ENCODE measurements at regions not wholly inside any gene's neighbourhood (a gene's known extent, or its start where the extent isn't known, plus 50 kb on each side); places are given as distances from the start of the nearest gene placed in this dataset.
"Not testable (repeated sequence)": the region's sequence is repeated elsewhere in the genome, so short reads cannot be mapped to it uniquely, and the experiment has no call there.

- DNase-seq (ENCODE audit: low spot score): no peak
Measured at GRCh38 chr18:30819619-30820018, 222.9 kb downstream of the DSC3 start.

DNA sequence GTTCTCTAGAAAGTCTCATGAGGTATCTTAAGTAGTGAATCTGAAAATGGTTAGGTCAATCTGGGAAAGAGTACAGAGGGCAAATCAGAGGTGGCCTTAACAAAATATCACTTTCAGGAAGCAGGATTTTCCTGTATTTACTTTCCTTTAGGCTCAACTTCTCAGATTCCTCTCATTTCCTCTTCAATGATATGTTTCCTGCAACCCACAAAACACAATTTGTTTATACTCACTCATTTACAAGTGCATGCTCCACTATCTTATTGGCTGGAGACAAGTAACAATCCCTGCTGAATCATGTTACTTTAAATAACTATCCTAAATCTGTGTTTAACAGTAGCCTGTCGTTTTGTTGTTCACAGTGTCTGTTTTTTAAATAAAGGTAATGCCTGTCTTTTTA lies 228.1 kb downstream of the DSC3 start:
- no peak for DNase-seq (ENCODE audit: low spot score)

DNA sequence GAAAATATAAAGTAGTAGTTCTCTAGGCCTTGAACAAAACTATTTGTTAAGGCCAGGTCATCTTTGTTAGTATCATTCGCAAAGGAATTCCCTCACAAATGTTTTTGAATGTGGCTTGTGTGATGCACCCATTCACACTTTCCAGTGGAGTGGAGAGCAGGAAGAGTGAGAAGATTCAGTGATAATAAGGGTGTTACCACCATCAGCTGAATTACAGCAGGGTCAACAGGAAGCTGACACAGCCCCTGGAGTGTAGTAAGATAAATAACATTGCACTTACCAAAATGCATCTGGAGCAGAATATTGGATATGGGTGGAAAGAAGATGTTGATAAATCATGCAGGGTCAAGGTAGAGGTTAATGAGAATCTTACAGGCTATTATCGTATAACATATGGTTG lies 231.0 kb downstream of the DSC3 start:
- DNase-seq (ENCODE audit: low spot score): no peak

DNA sequence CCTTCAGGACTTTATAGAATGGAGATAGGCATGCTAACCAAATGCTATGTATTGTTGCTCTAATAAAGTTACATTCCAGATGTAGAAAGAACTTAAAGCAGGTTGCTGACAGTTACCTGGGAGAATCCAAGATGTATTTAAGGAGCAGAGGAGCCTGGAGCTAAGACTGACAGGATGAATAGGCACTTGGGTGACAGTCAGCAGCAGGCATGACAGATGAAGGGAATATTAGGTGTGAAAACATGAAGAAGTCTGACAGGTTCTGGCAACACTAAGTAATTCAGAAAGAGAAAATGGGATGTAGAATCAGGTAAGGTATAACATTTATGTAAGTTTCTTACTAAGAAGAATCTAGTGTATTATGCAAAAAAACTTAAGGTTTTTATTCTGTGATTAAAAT lies 232.0 kb downstream of the DSC3 start:
- DNase-seq (ENCODE audit: low spot score): no peak

GRCh38 chr18:30806823-30807222 lies 235.7 kb downstream of the DSC3 start:
- DNase-seq (ENCODE audit: low spot score): no peak

DNA sequence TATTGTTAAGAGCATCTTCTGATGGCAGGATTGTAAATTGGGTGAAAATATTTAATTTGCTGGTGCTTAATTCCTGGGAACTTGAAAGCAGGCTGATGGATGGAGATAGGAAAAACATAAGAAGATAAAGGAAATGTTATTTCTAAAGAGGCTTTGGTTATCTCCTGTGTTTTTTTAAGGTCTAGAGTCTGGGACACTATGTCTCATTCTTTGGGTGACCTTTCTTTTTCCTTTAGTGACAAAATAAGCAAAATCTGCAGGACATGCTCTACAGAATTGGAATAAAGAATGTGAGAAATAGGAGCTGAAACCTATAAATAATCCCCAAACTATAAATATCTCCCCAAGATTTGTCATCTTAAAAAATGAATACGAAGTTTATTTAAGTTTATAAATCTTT lies 241.7 kb downstream of the DSC3 start:
- no peak for DNase-seq (ENCODE audit: low spot score)

DNA sequence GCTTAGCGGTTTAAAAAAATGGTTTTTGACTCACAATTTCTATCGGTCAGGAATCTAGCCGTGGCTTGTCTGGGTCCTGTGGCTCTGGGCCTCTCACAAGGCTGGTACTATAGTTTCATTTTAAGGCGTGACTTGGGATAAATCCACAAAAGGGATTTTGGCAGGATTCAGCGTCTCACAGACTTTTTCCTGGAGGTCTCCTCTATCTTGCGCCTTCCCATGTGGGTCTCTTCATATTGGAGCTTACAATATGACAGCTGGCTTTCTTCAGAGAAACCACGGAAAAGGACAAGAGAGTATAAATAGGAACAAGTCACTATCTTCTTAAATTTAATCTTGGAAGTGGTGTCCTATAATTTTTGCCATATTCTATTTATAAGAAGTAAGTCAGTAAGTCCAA lies 250.5 kb downstream of the DSC3 start:
- no peak for DNase-seq (ENCODE audit: low spot score)

DNA sequence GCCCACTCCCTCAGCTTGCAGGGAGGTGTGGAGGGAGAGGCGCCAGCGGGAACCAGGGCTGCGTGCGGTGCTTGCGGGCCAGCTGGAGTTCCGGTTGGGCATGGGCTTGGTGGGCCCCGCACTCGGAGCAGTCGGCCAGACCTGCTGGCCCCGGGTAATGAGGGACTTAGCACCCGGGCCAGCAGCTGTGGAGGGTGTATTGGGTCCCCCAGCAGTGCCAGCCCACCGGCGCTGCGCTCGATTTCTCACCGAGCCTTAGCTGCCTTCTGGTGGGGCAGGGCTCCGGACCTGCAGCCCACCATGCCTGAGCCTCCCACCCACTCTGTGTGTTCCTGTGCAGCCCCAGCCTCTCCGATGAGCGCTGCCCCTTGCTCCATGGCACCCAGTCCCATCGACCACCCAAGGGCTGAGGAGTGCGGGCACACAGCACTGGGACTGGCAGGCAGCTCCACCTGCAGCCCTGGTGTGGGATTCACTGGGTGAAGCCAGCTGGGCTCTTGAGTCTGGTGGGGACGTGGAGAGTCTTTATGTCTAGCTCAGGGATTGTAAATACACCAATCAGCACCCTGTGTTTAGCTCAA lies 254.0 kb downstream of the DSC3 start:
- not testable (repeated sequence) for DNase-seq (ENCODE audit: low spot score)

- DNase-seq (ENCODE audit: low spot score): no peak
Measured at GRCh38 chr18:30787410-30787809, 255.1 kb downstream of the DSC3 start.

DNA sequence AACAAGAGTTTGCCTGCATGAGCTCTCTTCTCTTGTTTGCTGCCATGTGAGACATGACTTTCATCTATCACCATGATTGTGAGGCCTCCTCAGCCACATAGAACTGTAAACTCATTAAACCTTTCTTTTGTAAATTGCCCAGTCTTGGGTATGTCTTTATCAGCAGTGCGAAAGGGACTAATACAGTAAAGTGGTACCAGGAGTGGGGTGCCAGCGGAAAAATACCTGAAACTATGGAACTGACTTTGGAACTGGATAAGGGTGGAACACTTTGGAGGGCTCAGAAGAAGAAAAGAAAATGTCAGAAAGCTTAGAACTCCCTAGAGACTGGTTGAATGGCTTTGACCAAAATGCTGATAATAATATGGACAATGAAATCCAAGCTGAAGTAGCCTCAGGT lies 260.9 kb downstream of the DSC3 start:
- no peak for DNase-seq (ENCODE audit: low spot score)

DNA sequence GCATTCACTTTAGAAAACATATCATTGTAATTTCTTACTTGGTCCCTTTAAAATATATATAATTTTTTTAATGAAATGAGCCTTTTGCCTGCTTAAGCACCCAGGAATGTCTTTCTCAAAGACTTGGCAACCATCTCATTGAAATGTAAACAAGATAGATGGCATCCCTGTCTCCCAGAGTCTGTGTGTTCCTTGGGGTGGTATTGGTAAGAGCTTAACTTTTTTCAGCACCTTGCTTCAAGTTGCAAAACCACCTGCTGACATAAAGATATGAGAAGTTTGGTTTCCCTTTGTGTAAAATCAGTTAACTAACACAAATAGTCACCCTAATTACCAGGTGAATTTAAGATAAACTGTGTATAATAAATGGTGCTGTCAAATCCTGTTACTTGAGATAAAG lies 266.9 kb downstream of the DSC3 start:
- DNase-seq (ENCODE audit: low spot score): no peak

GRCh38 chr18:30772170-30772569 lies 270.4 kb downstream of the DSC3 start:
- DNase-seq (ENCODE audit: low spot score): not testable (repeated sequence)

DNA sequence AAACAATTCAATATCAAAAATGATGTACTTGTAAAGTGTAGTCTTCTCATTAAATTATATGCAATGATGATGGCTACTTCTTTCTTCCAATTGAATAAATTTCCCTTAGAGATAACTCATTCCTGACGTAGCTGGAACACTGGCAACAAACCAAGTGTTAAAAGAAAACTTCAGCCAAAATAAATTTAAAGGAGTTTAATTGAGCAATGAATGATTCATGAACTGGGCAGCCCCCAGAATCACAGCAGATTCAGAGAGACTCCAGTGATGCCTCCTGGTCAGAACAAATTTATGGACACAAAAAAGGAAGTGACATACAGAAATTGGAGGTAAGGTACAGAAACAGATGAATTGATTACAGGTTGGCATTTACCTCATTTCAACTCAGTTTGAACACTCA lies 276.5 kb downstream of the DSC3 start:
- DNase-seq (ENCODE audit: low spot score): no peak

GRCh38 chr18:30765247-30765646 lies 277.3 kb downstream of the DSC3 start:
- no peak for DNase-seq (ENCODE audit: low spot score)

- no peak for DNase-seq (ENCODE audit: low spot score)
Measured at GRCh38 chr18:30763902-30764350, 278.6 kb downstream of the DSC3 start.

GRCh38 chr18:30754846-30755245 lies 287.7 kb downstream of the DSC3 start:
- no peak for DNase-seq (ENCODE audit: low spot score)

DNA sequence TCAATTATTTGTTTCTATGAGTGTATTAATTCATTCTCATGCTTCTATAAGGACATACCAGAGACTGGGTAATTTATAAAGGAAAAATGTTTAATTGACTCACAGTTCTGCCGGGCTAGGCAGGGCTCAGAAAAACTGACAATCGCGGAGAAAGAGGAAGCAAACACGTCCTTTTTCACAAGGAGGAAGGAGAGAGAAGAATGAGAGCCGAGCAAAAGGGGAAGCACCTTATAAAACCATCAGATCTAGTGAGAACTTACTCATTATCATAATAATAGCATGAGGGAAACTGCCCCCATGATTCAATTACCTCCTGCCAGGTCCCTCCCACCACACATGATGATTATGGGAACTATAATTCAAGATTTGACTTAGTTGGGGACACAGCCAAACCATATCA lies 294.0 kb downstream of the DSC3 start:
- DNase-seq (ENCODE audit: low spot score): no peak

DNA sequence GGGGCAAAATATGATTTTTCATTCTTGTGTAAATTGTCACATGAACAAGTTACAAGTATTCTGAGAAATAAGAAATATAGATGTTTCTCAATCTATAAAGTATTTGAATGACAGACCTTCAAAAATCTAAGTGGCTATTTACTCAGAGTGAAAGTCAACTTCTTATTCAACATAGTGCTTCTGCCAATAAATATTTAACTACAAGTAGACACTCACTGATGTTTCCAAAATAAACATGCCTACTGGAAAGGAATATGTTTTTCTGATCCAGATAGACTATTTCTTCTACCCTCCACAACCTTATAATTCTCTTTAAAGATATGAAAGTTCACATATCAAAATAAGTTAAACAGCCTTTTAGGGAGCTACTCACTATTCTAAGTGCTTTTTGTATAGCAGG lies 296.3 kb downstream of the DSC3 start:
- no peak for DNase-seq (ENCODE audit: low spot score)

DNA sequence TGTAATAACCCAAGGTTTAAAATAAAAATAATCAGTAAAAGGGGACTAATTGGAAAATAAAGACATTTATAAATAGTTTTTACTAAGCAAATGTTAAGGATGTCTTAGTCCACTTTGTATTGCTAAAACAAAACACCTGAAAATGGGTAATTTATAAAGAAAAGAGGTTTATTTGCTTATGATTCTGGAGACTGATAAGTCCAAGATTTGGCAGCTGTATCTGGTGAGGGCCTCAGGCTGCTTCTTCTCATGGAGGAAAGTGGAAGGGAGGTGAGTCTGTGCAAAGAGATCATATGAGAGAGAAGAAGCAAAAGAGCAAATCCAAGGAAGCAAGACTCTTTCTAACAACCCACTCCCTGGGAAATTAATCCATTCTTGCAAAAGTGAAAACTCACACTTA lies 299.5 kb downstream of the DSC3 start:
- no peak for DNase-seq (ENCODE audit: low spot score)

DNA sequence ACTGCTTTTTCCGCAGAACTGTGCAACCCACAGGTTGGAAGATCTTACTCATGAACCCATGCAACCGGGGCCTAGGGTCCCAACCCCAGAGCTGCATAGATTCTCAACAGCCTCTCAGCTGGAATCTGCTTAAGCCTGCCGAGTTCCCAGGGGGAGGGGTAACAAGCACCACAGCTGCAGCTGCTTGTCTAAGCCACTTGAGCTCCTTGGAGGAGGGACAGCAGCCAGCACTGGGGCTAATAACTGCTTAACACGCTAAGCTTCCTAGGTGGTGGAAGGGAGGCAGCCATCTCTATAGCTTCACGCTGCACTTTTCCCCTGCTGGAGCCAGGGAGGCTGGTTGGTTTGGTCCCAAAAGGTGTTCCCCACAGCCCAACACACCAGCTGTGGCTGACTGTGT lies 311.6 kb downstream of the DSC3 start:
- no peak for DNase-seq (ENCODE audit: low spot score)

DNA sequence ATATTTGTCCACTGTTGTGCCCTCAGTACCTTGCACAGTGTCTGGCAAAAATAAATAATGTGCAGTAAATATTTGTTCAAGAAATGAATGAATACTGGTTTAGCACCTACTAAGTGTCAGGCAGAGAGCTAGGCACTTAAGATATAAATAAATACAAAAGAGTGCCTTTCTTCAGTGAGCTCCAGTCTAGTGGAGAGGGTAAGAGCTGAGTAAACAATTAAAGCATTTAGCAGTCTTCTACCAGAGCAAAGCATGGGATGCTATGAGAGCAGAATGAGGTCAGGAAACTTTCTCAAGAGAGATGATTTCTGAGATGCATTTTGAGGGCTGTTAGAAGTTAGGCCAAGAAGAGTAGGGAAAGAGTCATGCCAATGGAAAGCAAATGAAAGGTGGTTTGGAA lies 314.7 kb downstream of the DSC3 start:
- no peak for DNase-seq (ENCODE audit: low spot score)

DNA sequence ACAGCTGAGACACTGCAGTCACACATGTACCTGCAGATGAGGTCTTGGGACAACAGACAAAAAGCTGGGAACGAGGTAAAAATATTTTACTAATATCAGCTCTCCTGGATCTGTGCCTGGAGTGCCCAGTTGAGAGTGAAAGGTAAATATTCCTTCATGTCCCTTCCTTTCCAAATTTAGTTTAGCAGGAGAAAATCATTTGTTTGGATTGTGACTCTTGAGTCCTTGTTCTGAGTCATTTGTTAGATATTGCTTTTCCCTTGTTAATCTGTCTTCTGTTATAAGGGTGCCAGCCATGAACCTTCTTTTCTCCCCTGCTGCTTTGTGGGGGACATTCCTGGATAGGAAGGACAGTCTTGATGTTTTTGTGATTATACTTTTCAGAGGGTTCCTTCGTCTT lies 329.2 kb downstream of the DSC3 start:
- DNase-seq (ENCODE audit: low spot score): no peak

GRCh38 chr18:30712383-30712782 lies 330.2 kb downstream of the DSC3 start:
- DNase-seq (ENCODE audit: low spot score): no peak

DNA sequence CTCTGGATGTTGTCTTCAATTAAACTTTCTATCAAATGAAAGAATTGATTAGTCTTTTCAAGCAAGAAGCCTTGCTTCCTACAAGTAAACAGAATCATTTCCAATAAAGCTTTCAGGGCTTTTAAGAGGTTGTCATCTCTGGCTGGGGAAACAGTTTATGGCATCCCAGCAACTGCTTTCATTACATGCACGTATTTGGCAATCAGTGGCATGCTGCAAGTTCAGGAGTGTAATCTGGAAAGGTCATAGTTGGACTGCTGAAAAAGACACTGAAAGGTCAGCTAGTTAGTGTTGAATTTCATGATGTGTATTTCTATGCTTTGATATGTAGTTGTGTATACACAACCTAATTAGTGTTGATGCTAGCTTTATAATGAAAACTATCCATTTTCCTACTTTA lies 332.9 kb downstream of the DSC3 start:
- no peak for DNase-seq (ENCODE audit: low spot score)

GRCh38 chr18:30705943-30706342 lies 336.6 kb downstream of the DSC3 start:
- no peak for DNase-seq (ENCODE audit: low spot score)
